HG03342 (cell line): ENCODE measurements at regions not wholly inside any gene's neighbourhood (a gene's known extent, or its start where the extent isn't known, plus 50 kb on each side); places are given as distances from the start of the nearest gene placed in this dataset.
"Not testable (repeated sequence)": the region's sequence is repeated elsewhere in the genome, so short reads cannot be mapped to it uniquely, and the experiment has no call there.

Source experiments
- ATAC-seq: cut with Tn5 transposase; IDR thresholded peaks from one replicate; pipeline ENCODE4 v1.9.1; 2021; ENCODE audit warnings: mild to moderate bottlenecking, moderate library complexity; ENCODE audit not compliant: unreplicated experiment

- not testable (repeated sequence) for ATAC-seq
These were observed 109.8 kb downstream of the OTOP1 start for GRCh38 chr4:4116901-4117300.

- ATAC-seq: not testable (repeated sequence)
These were observed 92.4 kb downstream of the OTOP1 start for GRCh38 chr4:4134368-4134767.

GRCh38 chr4:4136621-4137020, 90.1 kb downstream of the OTOP1 start:
- not testable (repeated sequence) for ATAC-seq
